ENCODE measurements at regions not wholly inside any gene's neighbourhood (a gene's known extent, or its start where the extent isn't known, plus 50 kb on each side); places are given as distances from the start of the nearest gene placed in this dataset.

DNA sequence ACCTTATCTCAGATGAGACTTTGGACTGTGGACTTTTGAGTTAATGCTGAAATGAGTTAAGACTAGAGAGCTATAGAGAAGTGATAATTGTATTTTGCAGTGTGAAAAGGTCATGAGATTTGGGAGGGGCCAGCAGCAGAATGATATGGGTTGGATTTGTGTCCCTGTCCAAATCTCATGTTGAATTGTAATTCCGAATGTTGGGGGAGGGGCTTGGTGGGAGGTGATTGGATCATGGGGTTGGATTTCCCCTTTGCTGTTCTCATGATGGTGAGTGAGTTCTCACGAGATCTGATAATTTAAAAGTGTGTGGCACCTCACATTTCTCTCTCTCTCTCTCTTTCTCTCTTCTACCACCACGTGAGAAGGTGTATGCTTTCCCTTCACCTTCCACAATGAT is 777.8 kb upstream of the LUZP2 start:
- POLR2A ChIA-PET = no interaction called here
- no peak overlapping the region for H3K4me3 Mint-ChIP-seq
- CTCF ChIA-PET = no interaction called here

DNA sequence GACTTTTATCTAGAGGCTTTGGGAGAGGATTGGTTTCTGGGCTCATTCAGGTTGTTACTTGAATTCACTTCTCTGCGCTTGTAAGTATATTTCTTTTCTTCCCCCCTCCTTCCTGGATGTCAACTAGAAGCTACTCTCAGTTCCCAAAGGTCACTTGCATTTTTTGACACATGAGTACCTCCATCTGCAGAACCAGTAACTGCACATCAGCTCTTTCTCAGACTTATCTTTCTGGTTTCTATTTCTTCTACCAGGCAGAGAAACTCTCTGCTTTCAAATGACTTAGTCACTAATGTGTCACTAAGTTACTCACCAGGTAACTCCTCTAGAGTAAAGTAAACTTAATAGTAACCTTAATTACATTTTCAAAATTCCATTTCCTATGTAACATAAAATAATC is 773.0 kb upstream of the LUZP2 start:
- H3K27ac Mint-ChIP-seq = no peak overlapping the region
- ATAC-seq (ENCODE audit: poor library complexity) (no peak), DNase-seq (no peak)
- TF ChIP-seq, protein P1, sequence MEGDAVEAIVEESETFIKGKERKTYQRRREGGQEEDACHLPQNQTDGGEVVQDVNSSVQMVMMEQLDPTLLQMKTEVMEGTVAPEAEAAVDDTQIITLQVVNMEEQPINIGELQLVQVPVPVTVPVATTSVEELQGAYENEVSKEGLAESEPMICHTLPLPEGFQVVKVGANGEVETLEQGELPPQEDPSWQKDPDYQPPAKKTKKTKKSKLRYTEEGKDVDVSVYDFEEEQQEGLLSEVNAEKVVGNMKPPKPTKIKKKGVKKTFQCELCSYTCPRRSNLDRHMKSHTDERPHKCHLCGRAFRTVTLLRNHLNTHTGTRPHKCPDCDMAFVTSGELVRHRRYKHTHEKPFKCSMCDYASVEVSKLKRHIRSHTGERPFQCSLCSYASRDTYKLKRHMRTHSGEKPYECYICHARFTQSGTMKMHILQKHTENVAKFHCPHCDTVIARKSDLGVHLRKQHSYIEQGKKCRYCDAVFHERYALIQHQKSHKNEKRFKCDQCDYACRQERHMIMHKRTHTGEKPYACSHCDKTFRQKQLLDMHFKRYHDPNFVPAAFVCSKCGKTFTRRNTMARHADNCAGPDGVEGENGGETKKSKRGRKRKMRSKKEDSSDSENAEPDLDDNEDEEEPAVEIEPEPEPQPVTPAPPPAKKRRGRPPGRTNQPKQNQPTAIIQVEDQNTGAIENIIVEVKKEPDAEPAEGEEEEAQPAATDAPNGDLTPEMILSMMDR (IDR thresholded peaks at IDR 0.05) = no peak
- Histone ChIP-seq H3K27me3 (ENCODE audit: control insufficient read depth in 1 of 2, insufficient read depth in 2 of 2, low read length in 2 of 2) (no peaks in the 10 kb centered on the region), H3K36me3 (ENCODE audit: insufficient read depth, low read length) (no peaks in the 10 kb centered on the region), H3K4me1 (ENCODE audit: insufficient read depth, low read length) (no peaks in the 10 kb centered on the region), H3K9me3 (ENCODE audit: control insufficient read depth in 1 of 2, insufficient read depth in 1 of 2, low read length in 2 of 2) (no peaks in the 10 kb centered on the region), H3K4me3 (ENCODE audit: low read length) (no peak overlapping the region), H3K27ac (ENCODE audit: low read depth in 1 of 2, low read length in 2 of 2) (no peak overlapping the region)
- POLR2A ChIA-PET = no interaction called here
- CTCF ChIA-PET = no interaction called here
- no peak overlapping the region for H3K4me3 Mint-ChIP-seq
- H3K4me1 Mint-ChIP-seq (ENCODE audit: low read depth) = no peaks in the 10 kb centered on the region
- intact Hi-C loops (cut with DNase I, micrococcal nuclease) = no loop called here
- no peaks in the 10 kb centered on the region for H3K36me3 Mint-ChIP-seq (ENCODE audit: low read depth)
- H3K27me3 Mint-ChIP-seq = no peaks in the 10 kb centered on the region
- peaks cover 12% of the 10 kb centered on the region for H3K9me3 Mint-ChIP-seq

More for the DNA sequence above, 777.8 kb upstream of the LUZP2 start:
- Histone ChIP-seq H3K27ac (ENCODE audit: low read depth in 1 of 2, low read length in 2 of 2) (no peak overlapping the region), H3K4me3 (ENCODE audit: low read length) (no peak overlapping the region), H3K27me3 (ENCODE audit: control insufficient read depth in 1 of 2, insufficient read depth in 2 of 2, low read length in 2 of 2) (no peaks in the 10 kb centered on the region), H3K36me3 (ENCODE audit: insufficient read depth, low read length) (no peaks in the 10 kb centered on the region), H3K4me1 (ENCODE audit: insufficient read depth, low read length) (no peaks in the 10 kb centered on the region), H3K9me3 (ENCODE audit: control insufficient read depth in 1 of 2, insufficient read depth in 1 of 2, low read length in 2 of 2) (peaks cover 4 to 15% of the 10 kb centered on the region in 2 experiments)
- H3K9me3 Mint-ChIP-seq = peaks cover 11% of the 10 kb centered on the region
- H3K4me1 Mint-ChIP-seq (ENCODE audit: low read depth) = no peaks in the 10 kb centered on the region
- no peak overlapping the region for H3K27ac Mint-ChIP-seq
- no peak for ATAC-seq (ENCODE audit: poor library complexity)
- DNase-seq = no peak
- no peaks in the 10 kb centered on the region for H3K27me3 Mint-ChIP-seq
- TF ChIP-seq, protein P1 (IDR thresholded peaks at IDR 0.05) = no peak
- H3K36me3 Mint-ChIP-seq (ENCODE audit: low read depth) = no peaks in the 10 kb centered on the region
- intact Hi-C loops (cut with DNase I, micrococcal nuclease) = no loop called here

DNA sequence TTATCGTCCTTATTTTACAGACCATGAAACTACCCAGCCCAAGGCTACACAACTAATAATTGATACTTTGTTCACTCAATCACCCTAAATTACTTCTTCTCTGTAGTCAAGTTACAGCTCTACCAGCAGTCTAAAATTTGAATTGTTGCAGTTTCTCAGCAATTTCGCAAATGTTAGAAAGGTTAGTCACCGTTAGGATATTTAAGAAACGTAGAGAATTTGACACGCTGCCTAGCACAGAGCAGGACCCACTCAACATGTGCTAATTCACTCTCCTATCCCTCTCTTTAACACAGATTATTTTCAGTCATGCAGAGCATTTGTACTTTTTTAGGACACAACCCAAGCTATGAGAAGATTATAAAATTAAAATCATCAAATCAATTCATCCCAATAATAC is 771.1 kb upstream of the LUZP2 start:
- peaks cover 12% of the 10 kb centered on the region for H3K9me3 Mint-ChIP-seq
- ChIA-PET POLR2A (no interaction called here), CTCF (no interaction called here)
- intact Hi-C loops (cut with DNase I, micrococcal nuclease) = no loop called here
- DNase-seq = no peak
- Histone ChIP-seq H3K4me3 (ENCODE audit: low read length) (no peak overlapping the region), H3K9me3 (ENCODE audit: control insufficient read depth in 1 of 2, insufficient read depth in 1 of 2, low read length in 2 of 2) (peaks cover 0 to 7% of the 10 kb centered on the region in 2 experiments), H3K27me3 (ENCODE audit: control insufficient read depth in 1 of 2, insufficient read depth in 2 of 2, low read length in 2 of 2) (no peaks in the 10 kb centered on the region), H3K4me1 (ENCODE audit: insufficient read depth, low read length) (no peaks in the 10 kb centered on the region), H3K27ac (ENCODE audit: low read depth in 1 of 2, low read length in 2 of 2) (no peak overlapping the region), H3K36me3 (ENCODE audit: insufficient read depth, low read length) (no peaks in the 10 kb centered on the region)
- no peak overlapping the region for H3K4me3 Mint-ChIP-seq
- TF ChIP-seq, protein P1 (IDR thresholded peaks at IDR 0.05) = no peak
- H3K4me1 Mint-ChIP-seq (ENCODE audit: low read depth) = no peaks in the 10 kb centered on the region
- ATAC-seq (ENCODE audit: poor library complexity) = no peak
- H3K36me3 Mint-ChIP-seq (ENCODE audit: low read depth) = no peaks in the 10 kb centered on the region
- H3K27me3 Mint-ChIP-seq = no peaks in the 10 kb centered on the region
- H3K27ac Mint-ChIP-seq = no peak overlapping the region
